ENCODE measurements at regions not wholly inside any gene's neighbourhood (a gene's known extent, or its start where the extent isn't known, plus 50 kb on each side); places are given as distances from the start of the nearest gene placed in this dataset.

GRCh38 chr12:34526946-34527345, 504.6 kb downstream of the ALG10 start:
- Histone ChIP-seq H3K4me3 (ENCODE audit: low read depth, low read length) (no peak overlapping the region), H3K36me3 (ENCODE audit: control insufficient read depth, insufficient read depth, low read length) (no peaks in the 10 kb centered on the region), H3K27me3 (ENCODE audit: control insufficient read depth, insufficient read depth, low read length) (no peaks in the 10 kb centered on the region)
- DNase-seq (ENCODE audit: low read depth) (peak; percentile 66), FAIRE-seq (no peak)
- TF ChIP-seq CTCF (IDR thresholded peaks at IDR 0.05; ENCODE audit: insufficient read depth, low read length, severe bottlenecking): no peak

GRCh38 chr12:34547276-34547675, 525.0 kb downstream of the ALG10 start:
- Histone ChIP-seq H3K36me3 (ENCODE audit: control insufficient read depth, insufficient read depth, low read length) (no peaks in the 10 kb centered on the region), H3K4me3 (ENCODE audit: low read depth, low read length) (no peak overlapping the region), H3K27me3 (ENCODE audit: control insufficient read depth, insufficient read depth, low read length) (no peaks in the 10 kb centered on the region)
- TF ChIP-seq CTCF (IDR thresholded peaks at IDR 0.05; ENCODE audit: insufficient read depth, low read length, severe bottlenecking): no peak
- FAIRE-seq: no peak
- no peak for DNase-seq (ENCODE audit: low read depth)

- TF ChIP-seq CTCF (IDR thresholded peaks at IDR 0.05; ENCODE audit: insufficient read depth, low read length, severe bottlenecking): no peak
- DNase-seq (ENCODE audit: low read depth) (no peak), FAIRE-seq (no peak)
- Histone ChIP-seq H3K36me3 (ENCODE audit: control insufficient read depth, insufficient read depth, low read length) (no peaks in the 10 kb centered on the region), H3K4me3 (ENCODE audit: low read depth, low read length) (no peak overlapping the region), H3K27me3 (ENCODE audit: control insufficient read depth, insufficient read depth, low read length) (no peaks in the 10 kb centered on the region)
Measured at GRCh38 chr12:34591966-34592365, 569.7 kb downstream of the ALG10 start.

- no peaks in the 10 kb centered on the region for H3K36me3 ChIP-seq (ENCODE audit: control insufficient read depth, insufficient read depth, low read length)
- FAIRE-seq (no peak), DNase-seq (ENCODE audit: low read depth) (no peak)
- no peak overlapping the region for H3K4me3 ChIP-seq (ENCODE audit: low read depth, low read length)
- TF ChIP-seq CTCF (IDR thresholded peaks at IDR 0.05; ENCODE audit: insufficient read depth, low read length, severe bottlenecking): no peak
- H3K27me3 ChIP-seq (ENCODE audit: control insufficient read depth, insufficient read depth, low read length): no peaks in the 10 kb centered on the region
Measured at GRCh38 chr12:34595749-34596733, 573.7 kb downstream of the ALG10 start.

GRCh38 chr12:34597548-34598351, 575.5 kb downstream of the ALG10 start:
- DNase-seq (ENCODE audit: low read depth): no peak
- Histone ChIP-seq H3K4me3 (ENCODE audit: low read depth, low read length) (no peak overlapping the region), H3K36me3 (ENCODE audit: control insufficient read depth, insufficient read depth, low read length) (no peaks in the 10 kb centered on the region), H3K27me3 (ENCODE audit: control insufficient read depth, insufficient read depth, low read length) (no peaks in the 10 kb centered on the region)
- TF ChIP-seq CTCF (IDR thresholded peaks at IDR 0.05; ENCODE audit: insufficient read depth, low read length, severe bottlenecking): no peak
- no peak for FAIRE-seq

Measured in bronchial epithelial cell (primary cell).